GM23338 (cell line): ENCODE measurements at regions not wholly inside any gene's neighbourhood (a gene's known extent, or its start where the extent isn't known, plus 50 kb on each side); places are given as distances from the start of the nearest gene placed in this dataset.

ENCODE experiments used
- ATAC-seq: fragments of 200-7000 bp; cut with Tn5 transposase; 3 replicates; pipeline ENCODE4 v1.9.1; 2020
- DNase-seq: peaks from one replicate; pipeline ENCODE4 v3.0.0-alpha.2; 2015; ENCODE audit warnings: low spot score
- H2AFZ ChIP-seq: fragments of 200-600 bp; sonication (generic); 2 replicates; pipeline ENCODE4 v1.8.0; 2016; ENCODE audit warnings: antibody characterized with exemption, mild to moderate bottlenecking, moderate library complexity
- H3F3A ChIP-seq: fragments of 200-600 bp; sonication (generic); replicated peaks from 2 replicates; pipeline ENCODE4 v1.8.0; 2017; ENCODE audit warnings: antibody characterized with exemption, mixed run types, low read depth
- H3K27ac ChIP-seq: fragments of 200-600 bp; sonication (generic); 2 replicates; pipeline ENCODE4 v1.6.1; 2016; ENCODE audit warnings: low read depth
- H3K27me3 ChIP-seq: fragments of 200-600 bp; sonication (generic); 2 replicates; pipeline ENCODE4 v1.8.0; 2016; ENCODE audit warnings: mild to moderate bottlenecking, mixed run types, moderate library complexity; ENCODE audit not compliant: insufficient read depth
- H3K36me3 ChIP-seq: fragments of 200-600 bp; sonication (generic); 2 replicates; pipeline ENCODE4 v1.8.0; 2016; ENCODE audit warnings: mild to moderate bottlenecking; ENCODE audit not compliant: insufficient read depth
- H3K4me1 ChIP-seq: fragments of 200-600 bp; sonication (generic); 2 replicates; pipeline ENCODE4 v1.8.0; 2016; ENCODE audit warnings: mild to moderate bottlenecking, moderate library complexity; ENCODE audit not compliant: insufficient read depth
- H3K4me2 ChIP-seq: fragments of 200-600 bp; sonication (generic); 2 replicates; pipeline ENCODE4 v1.7.1; 2017; ENCODE audit warnings: mixed run types
- H3K4me3 ChIP-seq: fragments of 200-600 bp; sonication (generic); 2 replicates; pipeline ENCODE4 v1.6.1; 2016; ENCODE audit warnings: mixed run types
- H3K79me2 ChIP-seq: fragments of 200-600 bp; sonication (generic); replicated peaks from 2 replicates; pipeline ENCODE4 v1.8.0; 2017; ENCODE audit warnings: mild to moderate bottlenecking; ENCODE audit not compliant: insufficient read depth
- H3K9me2 ChIP-seq: fragments of 200-600 bp; sonication (generic); 2 replicates; pipeline ENCODE4 v1.8.0; 2017; ENCODE audit not compliant: insufficient read depth
- H4K20me1 ChIP-seq: fragments of 200-600 bp; sonication (generic); replicated peaks from 2 replicates; pipeline ENCODE4 v1.8.0; 2017; ENCODE audit warnings: mild to moderate bottlenecking; ENCODE audit not compliant: insufficient read depth
- H3K27ac Mint-ChIP-seq: 2 replicates; pipeline ENCODE4 v1.8.0; 2020; ENCODE audit warnings: inconsistent platforms, mild to moderate bottlenecking, moderate library complexity, mixed read lengths
- H3K27me3 Mint-ChIP-seq: 3 replicates; pipeline ENCODE4 v1.8.0; 2022; ENCODE audit warnings: low read depth, mild to moderate bottlenecking, moderate library complexity, mixed read lengths, inconsistent platforms; ENCODE audit not compliant: insufficient read depth, poor library complexity
- H3K36me3 Mint-ChIP-seq: 3 replicates; pipeline ENCODE4 v1.8.0; 2021; ENCODE audit warnings: low read depth, mild to moderate bottlenecking, inconsistent platforms, moderate library complexity, mixed read lengths
- H3K4me1 Mint-ChIP-seq: 3 replicates; pipeline ENCODE4 v1.8.0; 2020; ENCODE audit warnings: mild to moderate bottlenecking, inconsistent platforms, mixed read lengths
- H3K4me3 Mint-ChIP-seq: 3 replicates; pipeline ENCODE4 v1.8.0; 2021; ENCODE audit warnings: moderate library complexity, mild to moderate bottlenecking, inconsistent platforms, mixed read lengths
- H3K9me3 Mint-ChIP-seq: 3 replicates; pipeline ENCODE4 v1.8.0; 2020; ENCODE audit warnings: moderate library complexity, mild to moderate bottlenecking, inconsistent platforms, mixed read lengths
- CREB1 ChIP-seq: fragments of 250-450 bp; sonication (Bioruptor Pico); IDR thresholded peaks from 2 replicates; pipeline ENCODE4 v1.5.0; 2020; ENCODE audit warnings: low read depth, mild to moderate bottlenecking, moderate library complexity
- EZH2phosphoT487 ChIP-seq: fragments of 200-600 bp; sonication (generic); IDR thresholded peaks from one replicate; pipeline ENCODE4 v1.8.1; 2018; ENCODE audit warnings: antibody characterized with exemption; ENCODE audit not compliant: unreplicated experiment
- JUNB ChIP-seq: IDR thresholded peaks from one replicate; pipeline ENCODE4 v1.6.1; 2016; ENCODE audit warnings: antibody characterized with exemption; ENCODE audit not compliant: unreplicated experiment
- POLR2AphosphoS5 ChIP-seq: IDR thresholded peaks from 2 replicates; pipeline ENCODE4 v1.6.1; 2016; ENCODE audit warnings: antibody characterized with exemption, low read depth
- STAT1 ChIP-seq: IDR thresholded peaks from one replicate; pipeline ENCODE4 v1.6.1; 2016; ENCODE audit warnings: antibody characterized with exemption; ENCODE audit not compliant: unreplicated experiment
- ZNF114 ChIP-seq: fragments of 250-450 bp; sonication (Bioruptor Pico); IDR thresholded peaks from 2 replicates; pipeline ENCODE4 v1.5.0; 2020; ENCODE audit warnings: mild to moderate bottlenecking, moderate library complexity
- ZNF331 ChIP-seq: fragments of 250-450 bp; sonication (Bioruptor Pico); IDR thresholded peaks from 2 replicates; pipeline ENCODE4 v1.5.0; 2020; ENCODE audit warnings: low read depth, mild to moderate bottlenecking, moderate library complexity
- TF ChIP-seq, protein P1 (sequence below), 2 experiments: fragments of 200-600 bp in 1 of 2; sonication (generic) in 1 of 2; conservative IDR thresholded peaks; 2 replicates each; pipeline versions ENCODE4 v1.5.1 to v1.6.1; 2016 to 2017; ENCODE audit warnings: antibody characterized with exemption in 2 of 2, low read depth in 2 of 2, mild to moderate bottlenecking in 2 of 2, moderate library complexity in 1 of 2
- TF ChIP-seq, protein P2 (sequence below): fragments of 250-450 bp; sonication (Bioruptor Pico); IDR thresholded peaks from 2 replicates; pipeline ENCODE4 v1.5.0; 2020; ENCODE audit warnings: mild to moderate bottlenecking, moderate library complexity
- TF ChIP-seq, protein P3 (sequence below): IDR thresholded peaks from one replicate; pipeline ENCODE4 v1.6.1; 2018; ENCODE audit warnings: antibody characterized with exemption; ENCODE audit not compliant: unreplicated experiment
- TF ChIP-seq, protein P4 (sequence below): IDR thresholded peaks from 2 replicates; pipeline ENCODE4 v1.6.1; 2016; ENCODE audit warnings: antibody characterized with exemption

DNA sequence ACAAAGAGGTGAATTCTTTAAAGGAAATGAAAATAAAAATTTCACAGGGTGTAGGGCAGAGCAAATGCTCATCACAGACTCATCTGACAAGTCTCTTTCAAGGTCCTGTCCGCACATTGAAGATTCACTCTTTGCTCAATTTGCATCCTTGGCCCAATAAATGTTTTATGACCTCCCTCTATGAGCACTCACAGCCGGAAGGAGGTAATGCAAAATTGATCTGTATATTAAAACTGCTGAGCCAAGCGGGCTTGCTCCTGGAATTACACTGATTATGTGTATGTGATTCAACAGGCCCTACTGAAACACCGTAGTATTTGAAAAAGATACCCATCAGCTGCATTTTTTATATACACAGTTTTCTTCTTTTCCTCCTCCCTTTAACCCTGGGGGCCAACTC lies 246.8 kb downstream of the IZUMO3 start:
- Mint-ChIP-seq H3K4me1 (peaks cover 11% of the 10 kb centered on the region), H3K4me3 (no peak overlapping the region), H3K27ac (no peak overlapping the region), H3K27me3 (no peaks in the 10 kb centered on the region), H3K9me3 (no peaks in the 10 kb centered on the region; the same call in 2 of the 3 replicates), H3K36me3 (no peaks in the 10 kb centered on the region)
- H3K27me3 ChIP-seq: no peaks in the 10 kb centered on the region
- H3K79me2 ChIP-seq: no peaks in the 10 kb centered on the region
- H4K20me1 ChIP-seq: no peaks in the 10 kb centered on the region
- no peaks in the 10 kb centered on the region for H3F3A ChIP-seq
- TF ChIP-seq POLR2AphosphoS5 (no peak), ZNF331 (no peak), EZH2phosphoT487 (no peak), JUNB (no peak), CREB1 (CRISPR knock-in tag) (no peak), ZNF114 (no peak), STAT1 (no peak)
- TF ChIP-seq, protein P1, sequence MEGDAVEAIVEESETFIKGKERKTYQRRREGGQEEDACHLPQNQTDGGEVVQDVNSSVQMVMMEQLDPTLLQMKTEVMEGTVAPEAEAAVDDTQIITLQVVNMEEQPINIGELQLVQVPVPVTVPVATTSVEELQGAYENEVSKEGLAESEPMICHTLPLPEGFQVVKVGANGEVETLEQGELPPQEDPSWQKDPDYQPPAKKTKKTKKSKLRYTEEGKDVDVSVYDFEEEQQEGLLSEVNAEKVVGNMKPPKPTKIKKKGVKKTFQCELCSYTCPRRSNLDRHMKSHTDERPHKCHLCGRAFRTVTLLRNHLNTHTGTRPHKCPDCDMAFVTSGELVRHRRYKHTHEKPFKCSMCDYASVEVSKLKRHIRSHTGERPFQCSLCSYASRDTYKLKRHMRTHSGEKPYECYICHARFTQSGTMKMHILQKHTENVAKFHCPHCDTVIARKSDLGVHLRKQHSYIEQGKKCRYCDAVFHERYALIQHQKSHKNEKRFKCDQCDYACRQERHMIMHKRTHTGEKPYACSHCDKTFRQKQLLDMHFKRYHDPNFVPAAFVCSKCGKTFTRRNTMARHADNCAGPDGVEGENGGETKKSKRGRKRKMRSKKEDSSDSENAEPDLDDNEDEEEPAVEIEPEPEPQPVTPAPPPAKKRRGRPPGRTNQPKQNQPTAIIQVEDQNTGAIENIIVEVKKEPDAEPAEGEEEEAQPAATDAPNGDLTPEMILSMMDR (conservative IDR thresholded peaks at IDR 0.05; ENCODE audit: low read depth in 2 of 2): no peak
- TF ChIP-seq, protein P2, sequence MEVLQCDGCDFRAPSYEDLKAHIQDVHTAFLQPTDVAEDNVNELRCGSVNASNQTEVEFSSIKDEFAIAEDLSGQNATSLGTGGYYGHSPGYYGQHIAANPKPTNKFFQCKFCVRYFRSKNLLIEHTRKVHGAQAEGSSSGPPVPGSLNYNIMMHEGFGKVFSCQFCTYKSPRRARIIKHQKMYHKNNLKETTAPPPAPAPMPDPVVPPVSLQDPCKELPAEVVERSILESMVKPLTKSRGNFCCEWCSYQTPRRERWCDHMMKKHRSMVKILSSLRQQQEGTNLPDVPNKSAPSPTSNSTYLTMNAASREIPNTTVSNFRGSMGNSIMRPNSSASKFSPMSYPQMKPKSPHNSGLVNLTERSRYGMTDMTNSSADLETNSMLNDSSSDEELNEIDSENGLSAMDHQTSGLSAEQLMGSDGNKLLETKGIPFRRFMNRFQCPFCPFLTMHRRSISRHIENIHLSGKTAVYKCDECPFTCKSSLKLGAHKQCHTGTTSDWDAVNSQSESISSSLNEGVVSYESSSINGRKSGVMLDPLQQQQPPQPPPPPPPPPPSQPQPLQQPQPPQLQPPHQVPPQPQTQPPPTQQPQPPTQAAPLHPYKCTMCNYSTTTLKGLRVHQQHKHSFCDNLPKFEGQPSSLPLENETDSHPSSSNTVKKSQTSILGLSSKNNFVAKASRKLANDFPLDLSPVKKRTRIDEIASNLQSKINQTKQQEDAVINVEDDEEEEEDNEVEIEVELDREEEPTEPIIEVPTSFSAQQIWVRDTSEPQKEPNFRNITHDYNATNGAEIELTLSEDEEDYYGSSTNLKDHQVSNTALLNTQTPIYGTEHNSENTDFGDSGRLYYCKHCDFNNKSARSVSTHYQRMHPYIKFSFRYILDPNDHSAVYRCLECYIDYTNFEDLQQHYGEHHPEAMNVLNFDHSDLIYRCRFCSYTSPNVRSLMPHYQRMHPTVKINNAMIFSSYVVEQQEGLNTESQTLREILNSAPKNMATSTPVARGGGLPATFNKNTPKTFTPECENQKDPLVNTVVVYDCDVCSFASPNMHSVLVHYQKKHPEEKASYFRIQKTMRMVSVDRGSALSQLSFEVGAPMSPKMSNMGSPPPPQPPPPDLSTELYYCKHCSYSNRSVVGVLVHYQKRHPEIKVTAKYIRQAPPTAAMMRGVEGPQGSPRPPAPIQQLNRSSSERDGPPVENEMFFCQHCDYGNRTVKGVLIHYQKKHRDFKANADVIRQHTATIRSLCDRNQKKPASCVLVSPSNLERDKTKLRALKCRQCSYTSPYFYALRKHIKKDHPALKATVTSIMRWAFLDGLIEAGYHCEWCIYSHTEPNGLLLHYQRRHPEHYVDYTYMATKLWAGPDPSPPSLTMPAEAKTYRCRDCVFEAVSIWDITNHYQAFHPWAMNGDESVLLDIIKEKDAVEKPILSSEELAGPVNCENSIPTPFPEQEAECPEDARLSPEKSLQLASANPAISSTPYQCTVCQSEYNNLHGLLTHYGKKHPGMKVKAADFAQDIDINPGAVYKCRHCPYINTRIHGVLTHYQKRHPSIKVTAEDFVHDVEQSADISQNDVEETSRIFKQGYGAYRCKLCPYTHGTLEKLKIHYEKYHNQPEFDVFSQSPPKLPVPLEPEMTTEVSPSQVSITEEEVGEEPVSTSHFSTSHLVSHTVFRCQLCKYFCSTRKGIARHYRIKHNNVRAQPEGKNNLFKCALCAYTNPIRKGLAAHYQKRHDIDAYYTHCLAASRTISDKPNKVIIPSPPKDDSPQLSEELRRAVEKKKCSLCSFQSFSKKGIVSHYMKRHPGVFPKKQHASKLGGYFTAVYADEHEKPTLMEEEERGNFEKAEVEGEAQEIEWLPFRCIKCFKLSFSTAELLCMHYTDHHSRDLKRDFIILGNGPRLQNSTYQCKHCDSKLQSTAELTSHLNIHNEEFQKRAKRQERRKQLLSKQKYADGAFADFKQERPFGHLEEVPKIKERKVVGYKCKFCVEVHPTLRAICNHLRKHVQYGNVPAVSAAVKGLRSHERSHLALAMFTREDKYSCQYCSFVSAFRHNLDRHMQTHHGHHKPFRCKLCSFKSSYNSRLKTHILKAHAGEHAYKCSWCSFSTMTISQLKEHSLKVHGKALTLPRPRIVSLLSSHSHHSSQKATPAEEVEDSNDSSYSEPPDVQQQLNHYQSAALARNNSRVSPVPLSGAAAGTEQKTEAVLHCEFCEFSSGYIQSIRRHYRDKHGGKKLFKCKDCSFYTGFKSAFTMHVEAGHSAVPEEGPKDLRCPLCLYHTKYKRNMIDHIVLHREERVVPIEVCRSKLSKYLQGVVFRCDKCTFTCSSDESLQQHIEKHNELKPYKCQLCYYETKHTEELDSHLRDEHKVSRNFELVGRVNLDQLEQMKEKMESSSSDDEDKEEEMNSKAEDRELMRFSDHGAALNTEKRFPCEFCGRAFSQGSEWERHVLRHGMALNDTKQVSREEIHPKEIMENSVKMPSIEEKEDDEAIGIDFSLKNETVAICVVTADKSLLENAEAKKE (CRISPR knock-in tag): no peak
- TF ChIP-seq, protein P3, sequence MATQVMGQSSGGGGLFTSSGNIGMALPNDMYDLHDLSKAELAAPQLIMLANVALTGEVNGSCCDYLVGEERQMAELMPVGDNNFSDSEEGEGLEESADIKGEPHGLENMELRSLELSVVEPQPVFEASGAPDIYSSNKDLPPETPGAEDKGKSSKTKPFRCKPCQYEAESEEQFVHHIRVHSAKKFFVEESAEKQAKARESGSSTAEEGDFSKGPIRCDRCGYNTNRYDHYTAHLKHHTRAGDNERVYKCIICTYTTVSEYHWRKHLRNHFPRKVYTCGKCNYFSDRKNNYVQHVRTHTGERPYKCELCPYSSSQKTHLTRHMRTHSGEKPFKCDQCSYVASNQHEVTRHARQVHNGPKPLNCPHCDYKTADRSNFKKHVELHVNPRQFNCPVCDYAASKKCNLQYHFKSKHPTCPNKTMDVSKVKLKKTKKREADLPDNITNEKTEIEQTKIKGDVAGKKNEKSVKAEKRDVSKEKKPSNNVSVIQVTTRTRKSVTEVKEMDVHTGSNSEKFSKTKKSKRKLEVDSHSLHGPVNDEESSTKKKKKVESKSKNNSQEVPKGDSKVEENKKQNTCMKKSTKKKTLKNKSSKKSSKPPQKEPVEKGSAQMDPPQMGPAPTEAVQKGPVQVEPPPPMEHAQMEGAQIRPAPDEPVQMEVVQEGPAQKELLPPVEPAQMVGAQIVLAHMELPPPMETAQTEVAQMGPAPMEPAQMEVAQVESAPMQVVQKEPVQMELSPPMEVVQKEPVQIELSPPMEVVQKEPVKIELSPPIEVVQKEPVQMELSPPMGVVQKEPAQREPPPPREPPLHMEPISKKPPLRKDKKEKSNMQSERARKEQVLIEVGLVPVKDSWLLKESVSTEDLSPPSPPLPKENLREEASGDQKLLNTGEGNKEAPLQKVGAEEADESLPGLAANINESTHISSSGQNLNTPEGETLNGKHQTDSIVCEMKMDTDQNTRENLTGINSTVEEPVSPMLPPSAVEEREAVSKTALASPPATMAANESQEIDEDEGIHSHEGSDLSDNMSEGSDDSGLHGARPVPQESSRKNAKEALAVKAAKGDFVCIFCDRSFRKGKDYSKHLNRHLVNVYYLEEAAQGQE: no peak
- TF ChIP-seq, protein P4, sequence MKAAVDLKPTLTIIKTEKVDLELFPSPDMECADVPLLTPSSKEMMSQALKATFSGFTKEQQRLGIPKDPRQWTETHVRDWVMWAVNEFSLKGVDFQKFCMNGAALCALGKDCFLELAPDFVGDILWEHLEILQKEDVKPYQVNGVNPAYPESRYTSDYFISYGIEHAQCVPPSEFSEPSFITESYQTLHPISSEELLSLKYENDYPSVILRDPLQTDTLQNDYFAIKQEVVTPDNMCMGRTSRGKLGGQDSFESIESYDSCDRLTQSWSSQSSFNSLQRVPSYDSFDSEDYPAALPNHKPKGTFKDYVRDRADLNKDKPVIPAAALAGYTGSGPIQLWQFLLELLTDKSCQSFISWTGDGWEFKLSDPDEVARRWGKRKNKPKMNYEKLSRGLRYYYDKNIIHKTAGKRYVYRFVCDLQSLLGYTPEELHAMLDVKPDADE: no peak
- no peak overlapping the region for H3K27ac ChIP-seq
- H2AFZ ChIP-seq: no peak overlapping the region
- no peaks in the 10 kb centered on the region for H3K36me3 ChIP-seq
- H3K4me2 ChIP-seq: no peak overlapping the region
- DNase-seq (no peak), ATAC-seq (no peak)
- peaks cover 7% of the 10 kb centered on the region for H3K4me1 ChIP-seq
- no peak overlapping the region for H3K4me3 ChIP-seq
- 0 out of 2 replicates have a peak, but pooled peaks cover 3% of the 10 kb centered on the region for H3K9me2 ChIP-seq
